Breast epithelium (tissue), 3 donors: ENCODE measurements at regions not wholly inside any gene's neighbourhood (a gene's known extent, or its start where the extent isn't known, plus 50 kb on each side); places are given as distances from the start of the nearest gene placed in this dataset.

Experiments used
- POLR2A ChIP-seq: fragments of 450-650 bp; IDR thresholded peaks from one replicate; pipeline ENCODE4 v1.6.1; 2016; ENCODE audit warnings: antibody characterized with exemption, mild to moderate bottlenecking, moderate library complexity
- POLR2AphosphoS5 ChIP-seq, 3 donors: sonication (generic); formaldehyde crosslinking; IDR thresholded peaks; one replicate each; pipeline ENCODE4 v1.6.1; 2017; ENCODE audit warnings: antibody characterized with exemption in 3 of 3
- TF ChIP-seq, protein P1 (sequence below), 3 donors: fragments of 450-650 bp; IDR thresholded peaks; one replicate each; pipeline ENCODE4 v1.5.1; 2016 to 2017; ENCODE audit warnings: antibody characterized with exemption in 3 of 3, mild to moderate bottlenecking in 3 of 3, moderate library complexity in 3 of 3

DNA sequence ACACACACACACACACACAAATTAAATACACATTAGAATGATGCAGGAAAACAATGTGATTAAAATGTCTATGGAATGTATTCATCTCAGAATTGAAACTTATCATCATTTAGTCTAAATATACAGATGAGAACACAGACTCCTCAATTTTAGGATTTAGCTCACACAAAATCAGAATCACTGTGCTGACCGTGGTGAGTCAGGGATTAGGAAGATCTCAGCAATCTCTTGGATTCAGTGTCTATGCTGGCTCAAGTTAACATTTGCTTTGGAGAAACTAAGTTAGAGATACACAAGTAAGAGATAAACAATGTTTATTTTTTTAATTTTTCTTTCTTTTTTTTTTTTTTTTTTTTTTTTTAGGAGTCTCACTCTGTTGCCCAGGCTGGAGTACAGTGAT lies 323.6 kb downstream of the KLF12 start:
- TF ChIP-seq, protein P1, sequence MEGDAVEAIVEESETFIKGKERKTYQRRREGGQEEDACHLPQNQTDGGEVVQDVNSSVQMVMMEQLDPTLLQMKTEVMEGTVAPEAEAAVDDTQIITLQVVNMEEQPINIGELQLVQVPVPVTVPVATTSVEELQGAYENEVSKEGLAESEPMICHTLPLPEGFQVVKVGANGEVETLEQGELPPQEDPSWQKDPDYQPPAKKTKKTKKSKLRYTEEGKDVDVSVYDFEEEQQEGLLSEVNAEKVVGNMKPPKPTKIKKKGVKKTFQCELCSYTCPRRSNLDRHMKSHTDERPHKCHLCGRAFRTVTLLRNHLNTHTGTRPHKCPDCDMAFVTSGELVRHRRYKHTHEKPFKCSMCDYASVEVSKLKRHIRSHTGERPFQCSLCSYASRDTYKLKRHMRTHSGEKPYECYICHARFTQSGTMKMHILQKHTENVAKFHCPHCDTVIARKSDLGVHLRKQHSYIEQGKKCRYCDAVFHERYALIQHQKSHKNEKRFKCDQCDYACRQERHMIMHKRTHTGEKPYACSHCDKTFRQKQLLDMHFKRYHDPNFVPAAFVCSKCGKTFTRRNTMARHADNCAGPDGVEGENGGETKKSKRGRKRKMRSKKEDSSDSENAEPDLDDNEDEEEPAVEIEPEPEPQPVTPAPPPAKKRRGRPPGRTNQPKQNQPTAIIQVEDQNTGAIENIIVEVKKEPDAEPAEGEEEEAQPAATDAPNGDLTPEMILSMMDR (IDR thresholded peaks at IDR 0.05), result no peak
- no peak for TF ChIP-seq POLR2AphosphoS5 (IDR thresholded peaks at IDR 0.05)
- no peak for TF ChIP-seq POLR2A
